DMS 273 treated with DMSO at 0.1 percent for 48 hours (cell line): ENCODE measurements at regions not wholly inside any gene's neighbourhood (a gene's known extent, or its start where the extent isn't known, plus 50 kb on each side); places are given as distances from the start of the nearest gene placed in this dataset.

Source experiments
- DNase-seq: peaks from one replicate; lab custom pipeline; 2025; lab: John Stamatoyannopoulos, UW

GRCh38 chr2:144580521-144581161 lies 60.7 kb upstream of the ZEB2 start:
- DNase-seq, result no peak

- no peak for DNase-seq
These were observed 59.6 kb upstream of the ZEB2 start for GRCh38 chr2:144579556-144579955.

DNA sequence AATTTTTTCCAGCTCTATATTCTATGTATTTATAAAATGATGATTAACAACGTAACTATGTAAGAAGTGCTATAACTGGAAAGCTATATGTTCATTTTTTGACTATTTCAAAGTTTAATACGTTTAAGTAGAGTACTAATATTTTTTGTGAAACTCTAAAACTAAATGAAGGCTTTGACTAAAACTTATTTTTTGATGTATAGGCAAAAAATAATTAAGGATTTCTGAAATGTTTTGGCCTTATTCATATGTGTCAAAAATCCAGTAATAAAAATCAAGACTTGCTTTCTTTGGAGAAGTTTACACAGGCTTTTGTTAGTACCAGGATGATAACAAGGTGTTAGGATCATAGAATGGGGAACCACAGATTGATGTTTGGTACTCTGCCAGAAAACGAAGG lies 58.2 kb upstream of the ZEB2 start:
- no peak for DNase-seq

DNA sequence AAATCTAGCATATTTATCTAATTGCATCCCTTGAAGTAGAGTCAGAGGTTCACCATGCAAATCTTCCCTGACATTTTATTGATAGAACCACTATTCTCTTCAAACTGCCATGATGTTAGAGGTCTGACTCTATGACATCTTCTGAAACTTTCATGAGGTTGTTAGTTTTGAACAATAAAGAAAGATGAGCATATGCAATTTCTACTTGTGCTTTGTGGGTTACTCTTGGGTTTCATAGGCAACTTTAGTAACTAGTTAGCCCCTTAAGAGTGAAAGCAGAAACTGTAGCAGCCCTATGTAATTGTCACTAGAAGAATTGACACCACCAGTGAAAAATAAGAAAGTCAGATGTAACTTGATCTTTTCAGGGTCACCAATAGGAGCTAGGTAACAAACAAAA lies 53.1 kb upstream of the ZEB2 start:
- no peak for DNase-seq

DNA sequence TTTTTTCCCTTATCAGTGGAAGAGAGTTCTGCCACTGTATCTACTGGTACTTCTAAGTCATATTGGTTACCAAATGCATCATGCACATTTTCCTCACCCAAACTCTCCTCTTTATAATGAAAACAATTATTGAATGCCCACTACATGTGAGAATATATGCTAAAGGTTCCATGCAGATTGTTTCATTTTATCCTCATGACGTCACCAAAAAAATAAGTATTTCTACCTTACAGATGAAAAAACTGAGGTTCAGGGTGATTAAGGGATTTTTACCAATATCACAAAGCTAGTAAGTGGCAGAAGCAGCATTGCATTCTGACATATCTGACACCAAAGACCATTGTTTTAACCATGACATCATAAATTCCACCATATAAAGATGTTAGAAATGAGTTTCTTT lies 51.9 kb upstream of the ZEB2 start:
- DNase-seq, result no peak

DNA sequence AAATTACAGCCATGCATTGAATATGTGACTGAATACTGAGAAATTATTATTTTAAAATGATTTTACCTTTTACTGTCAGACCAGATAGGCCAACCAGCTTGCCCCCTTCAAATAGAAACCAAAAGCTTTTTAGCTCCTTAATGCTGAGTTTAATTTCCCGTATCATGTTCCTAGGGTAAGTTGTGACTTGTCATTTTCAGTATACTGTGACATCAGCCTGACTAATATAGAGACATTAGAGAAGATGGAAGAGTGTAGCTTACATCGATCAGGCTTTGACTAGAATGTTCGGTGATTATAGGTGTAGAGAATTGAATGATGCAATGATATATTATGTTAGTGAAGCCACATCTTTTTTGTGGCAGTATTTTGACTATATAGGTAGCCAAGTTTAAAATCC lies 50.6 kb upstream of the ZEB2 start:
- DNase-seq, result no peak
